ENCODE measurements at regions not wholly inside any gene's neighbourhood (a gene's known extent, or its start where the extent isn't known, plus 50 kb on each side); places are given as distances from the start of the nearest gene placed in this dataset.
"Not testable (repeated sequence)": the region's sequence is repeated elsewhere in the genome, so short reads cannot be mapped to it uniquely, and the experiment has no call there.

DNA sequence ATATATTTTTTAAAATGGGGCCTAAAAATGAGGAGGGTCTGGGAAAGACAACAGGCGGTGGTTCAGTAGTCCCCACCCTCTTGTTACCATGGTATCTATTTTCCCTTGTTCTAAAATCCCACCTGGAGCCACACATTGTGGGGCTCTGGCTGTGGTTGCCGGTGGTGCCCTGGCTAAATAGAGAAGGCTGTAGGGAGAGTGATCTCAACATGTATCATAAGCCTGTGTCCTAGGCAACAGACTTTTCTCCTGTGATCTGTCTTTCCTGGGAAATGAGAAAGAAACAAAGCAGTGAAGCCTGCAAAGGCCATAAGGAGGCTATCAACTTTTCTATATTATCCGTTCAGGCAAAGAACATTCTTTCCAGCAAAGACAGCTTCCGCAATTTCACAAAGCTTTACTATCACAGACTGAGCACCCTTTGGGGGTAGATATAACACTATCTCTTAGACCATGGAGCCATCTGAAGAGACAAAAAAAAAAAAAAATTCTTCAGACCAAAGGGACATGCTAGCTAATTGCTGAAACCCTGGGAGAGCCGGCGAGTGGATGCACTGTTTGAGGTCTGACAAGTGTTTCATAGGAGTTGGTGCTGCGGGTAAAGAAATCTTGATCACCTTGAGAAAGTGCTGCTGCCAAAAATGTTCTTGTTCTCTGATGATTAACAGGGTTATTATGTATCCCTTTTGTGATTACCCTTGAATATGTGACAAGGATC lies 879.2 kb upstream of the DDX18 start:
- DNase-seq = no peak

DNA sequence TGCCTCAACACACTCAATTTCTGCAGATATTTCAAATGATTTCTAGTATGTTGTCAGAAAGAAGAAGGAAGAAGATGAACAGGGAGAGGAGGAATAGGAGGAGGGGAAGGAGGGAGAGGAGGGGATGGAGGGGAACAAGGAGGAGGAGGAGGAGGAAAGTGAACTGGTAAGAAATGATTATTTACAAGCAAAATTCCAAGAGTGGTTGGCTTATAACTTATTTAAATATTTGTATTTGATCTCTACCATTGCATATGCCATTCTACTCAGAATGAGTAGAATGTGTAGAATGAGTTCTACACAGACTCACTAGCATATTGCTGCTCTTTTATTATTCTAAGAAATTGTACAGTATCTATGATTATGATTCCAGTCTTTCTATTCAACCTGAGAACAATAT lies 866.2 kb upstream of the DDX18 start:
- no peak for DNase-seq

DNA sequence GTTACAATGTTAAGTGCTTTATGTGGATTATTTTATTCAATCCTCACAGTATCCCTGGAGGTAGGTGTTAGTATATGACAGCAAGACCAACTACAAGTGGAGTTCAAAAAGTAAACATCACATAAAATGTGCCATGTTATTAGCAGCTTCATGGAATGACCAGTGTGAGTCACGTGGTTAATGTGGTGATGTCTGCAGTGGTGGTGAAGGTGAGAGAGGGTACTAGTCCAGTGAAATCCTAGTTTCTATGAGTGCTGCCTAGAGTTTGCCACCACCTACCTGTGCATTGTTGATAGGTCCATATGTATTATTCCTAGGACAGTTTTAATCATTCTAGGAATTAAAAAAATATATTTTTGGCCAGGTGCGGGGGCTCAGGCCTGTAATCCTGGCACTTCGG lies 865.2 kb upstream of the DDX18 start:
- no peak for DNase-seq

DNA sequence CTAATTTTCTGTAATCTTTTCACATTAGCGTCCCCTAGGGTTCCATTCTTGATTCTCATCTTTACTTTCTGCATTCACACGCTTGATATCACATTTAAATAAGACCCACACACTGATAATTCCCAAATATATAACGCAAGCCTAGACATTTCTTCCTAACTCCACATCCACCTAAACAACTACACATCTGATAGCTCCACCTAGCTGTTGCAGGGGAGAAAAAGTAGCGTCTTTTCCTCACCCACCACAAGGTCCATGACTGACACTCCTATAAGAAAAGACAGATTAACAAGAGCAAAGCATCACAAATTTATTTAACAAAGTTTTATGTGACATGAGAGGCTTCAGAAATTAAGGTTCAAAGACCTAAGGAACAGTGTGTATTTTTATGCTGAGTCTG lies 862.2 kb upstream of the DDX18 start:
- no peak for DNase-seq

DNA sequence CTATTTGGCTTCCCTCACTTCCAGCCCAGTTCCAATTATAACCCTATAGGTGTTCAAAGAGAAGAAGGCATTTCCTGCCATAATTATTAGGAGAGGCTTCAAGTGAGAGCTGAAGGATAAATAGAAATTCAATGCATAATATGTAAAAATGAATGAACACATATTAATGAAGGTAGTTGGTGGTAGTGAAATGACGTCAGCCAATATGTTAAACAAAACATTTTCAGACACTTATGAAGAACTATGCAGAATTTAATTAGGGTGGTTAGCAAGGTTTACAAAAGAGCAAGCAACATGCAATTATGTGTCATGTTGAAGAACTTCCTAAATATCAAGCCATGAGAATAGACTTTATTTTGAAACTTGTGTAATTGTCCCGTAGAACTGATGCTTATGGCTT lies 858.8 kb upstream of the DDX18 start:
- no peak for DNase-seq

DNA sequence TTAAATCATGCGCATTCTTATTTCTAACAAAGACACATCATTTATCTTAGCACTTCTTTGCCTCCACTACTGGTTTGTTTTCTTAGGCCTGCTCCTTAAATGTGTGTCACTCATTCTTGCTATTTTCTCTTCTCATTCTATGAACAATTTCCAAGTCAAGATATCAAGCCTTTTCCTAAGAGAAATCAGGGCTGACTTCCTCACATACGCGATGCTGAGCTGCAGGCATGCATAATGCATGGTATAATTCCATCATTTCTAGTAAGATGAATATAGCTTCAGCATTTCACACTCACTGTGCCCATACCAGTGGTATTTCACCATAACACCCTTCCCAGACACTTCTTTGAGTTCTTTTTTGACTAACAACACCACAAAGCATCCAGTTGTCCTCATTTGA lies 838.9 kb upstream of the DDX18 start:
- no peak for DNase-seq

GRCh38 chr2:116979916-116980764 lies 834.4 kb upstream of the DDX18 start:
- DNase-seq = no peak

GRCh38 chr2:116987447-116987846 lies 827.0 kb upstream of the DDX18 start:
- no peak for DNase-seq

- no peak for DNase-seq
Measured at GRCh38 chr2:116988303-116988702, 826.2 kb upstream of the DDX18 start.

GRCh38 chr2:117019357-117019756 lies 795.1 kb upstream of the DDX18 start:
- no peak for DNase-seq

DNA sequence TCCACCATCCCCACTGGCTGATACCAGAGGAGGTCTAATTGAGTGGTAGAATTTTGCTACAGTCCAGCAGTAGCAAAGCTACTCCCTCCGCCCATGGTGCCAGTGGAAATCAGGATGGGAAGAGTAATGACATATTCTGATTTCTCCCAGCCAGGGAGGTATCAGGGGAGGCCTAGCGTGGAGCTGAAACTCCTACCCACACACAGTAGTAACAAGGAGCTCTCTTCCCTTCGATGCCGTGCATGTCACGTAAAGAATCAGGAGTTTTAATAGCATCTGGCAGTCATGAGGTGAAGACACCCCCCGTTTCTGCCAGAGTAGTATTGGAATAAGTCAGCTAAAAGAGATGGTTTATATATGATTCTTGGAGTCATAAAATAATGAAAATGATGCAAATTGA lies 786.8 kb upstream of the DDX18 start:
- DNase-seq = no peak

GRCh38 chr2:117028708-117029107 lies 785.8 kb upstream of the DDX18 start:
- DNase-seq = not testable (repeated sequence)

GRCh38 chr2:117055499-117056375 lies 758.8 kb upstream of the DDX18 start:
- DNase-seq = no peak

- DNase-seq = no peak
Measured at GRCh38 chr2:117056376-117056748, 758.1 kb upstream of the DDX18 start.

GRCh38 chr2:117057016-117057415 lies 757.5 kb upstream of the DDX18 start:
- DNase-seq = no peak

DNA sequence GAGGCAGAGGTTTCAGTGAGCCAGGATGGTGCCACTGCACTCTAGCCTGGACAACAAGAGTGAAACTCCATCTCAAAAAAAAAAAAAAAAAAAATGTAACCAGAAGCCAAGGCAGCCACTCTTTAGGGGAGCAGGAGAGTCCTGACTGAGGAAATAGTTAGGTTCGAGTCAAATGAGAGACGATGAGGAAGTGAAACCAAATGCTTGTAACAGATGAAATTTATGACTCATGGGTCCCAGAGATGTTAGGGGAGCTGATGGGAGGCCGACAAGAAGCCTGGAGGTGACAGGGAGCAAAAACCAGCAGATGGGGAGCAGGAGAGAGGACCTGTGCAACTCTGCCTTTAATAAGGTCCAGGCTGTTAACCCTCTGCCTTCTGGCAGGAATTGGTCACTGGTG lies 756.1 kb upstream of the DDX18 start:
- DNase-seq = no peak

GRCh38 chr2:117064021-117064420 lies 750.5 kb upstream of the DDX18 start:
- no peak for DNase-seq

- no peak for DNase-seq
Measured at GRCh38 chr2:117065912-117066311, 748.6 kb upstream of the DDX18 start.

DNA sequence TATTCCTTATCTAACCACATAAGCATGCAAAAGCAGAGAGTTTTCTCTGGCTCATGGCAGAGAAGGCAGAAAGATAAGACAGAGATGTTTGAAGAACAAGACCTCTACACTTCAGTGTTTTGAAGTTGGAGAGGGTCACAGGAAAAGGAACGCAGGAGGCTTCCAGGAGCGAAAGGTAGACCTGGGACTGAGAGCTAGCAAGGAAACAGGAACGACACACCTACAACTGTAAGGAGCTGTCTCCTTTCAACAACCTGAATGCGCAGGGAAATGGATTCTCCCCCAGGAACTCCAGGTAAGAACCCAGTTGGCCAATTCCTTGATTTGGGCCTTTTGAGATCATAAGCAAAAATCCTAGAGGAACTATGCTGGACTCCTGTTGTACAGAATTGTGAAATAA lies 746.6 kb upstream of the DDX18 start:
- no peak for DNase-seq

DNA sequence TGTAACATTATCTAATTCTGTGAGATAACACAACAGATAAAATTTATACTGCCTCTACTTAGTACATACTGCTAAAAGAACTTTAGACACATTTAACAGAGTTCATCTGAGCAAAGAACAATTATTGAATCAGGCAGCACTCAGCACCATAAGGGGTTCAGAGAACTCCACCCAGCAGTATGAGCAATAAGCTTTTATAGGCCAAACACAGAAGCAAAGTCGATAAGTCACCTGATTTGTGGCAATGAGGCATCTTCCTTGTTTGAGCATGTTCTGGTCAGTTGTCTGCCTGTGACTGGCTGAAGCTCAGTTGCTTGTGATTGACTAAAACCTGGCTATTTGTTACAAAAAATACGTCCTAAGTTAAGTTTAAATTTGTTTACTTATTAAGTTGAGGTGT lies 746.1 kb upstream of the DDX18 start:
- DNase-seq = no peak

GRCh38 chr2:117071556-117072102 lies 742.9 kb upstream of the DDX18 start:
- DNase-seq = no peak

- no peak for DNase-seq
Measured at GRCh38 chr2:117074756-117075155, 739.7 kb upstream of the DDX18 start.

GRCh38 chr2:117085256-117085655 lies 729.2 kb upstream of the DDX18 start:
- no peak for DNase-seq
